Uterus (tissue), 3 donors: ENCODE measurements at regions not wholly inside any gene's neighbourhood (a gene's known extent, or its start where the extent isn't known, plus 50 kb on each side); places are given as distances from the start of the nearest gene placed in this dataset. TPM values are rescaled to one million over a fixed set of nuclear protein-coding genes. Genes with fewer than 3 reads are reported as not detected.

Experiments
- DNase-seq, 2 donors: peaks; one replicate each; pipeline ENCODE4 v3.0.0-alpha.2; 2019 to 2020
- H3K27ac ChIP-seq, 2 donors: fragments of 200-600 bp; sonication (generic); 1 replicate in 1 of 2; 2 replicates in 1 of 2; pipeline ENCODE4 v1.5.1; 2016 to 2018
- H3K27me3 ChIP-seq, 2 donors: fragments of 200-600 bp; sonication (generic); one replicate each; pipeline ENCODE4 v1.5.1; 2018 to 2019; ENCODE audit warnings: control low read depth in 1 of 2
- H3K36me3 ChIP-seq, 2 donors: fragments of 200-600 bp; sonication (generic); one replicate each; pipeline ENCODE4 v1.5.1; 2019; ENCODE audit warnings: control low read depth in 1 of 2
- H3K4me1 ChIP-seq, 2 donors: fragments of 200-600 bp; sonication (generic); one replicate each; pipeline ENCODE4 v1.5.1; 2018 to 2019; ENCODE audit warnings: control low read depth in 1 of 2
- H3K4me3 ChIP-seq, 2 donors: fragments of 200-600 bp; sonication (generic); 1 replicate in 1 of 2; 2 replicates in 1 of 2; pipeline ENCODE4 v1.5.1; 2018 to 2019; ENCODE audit warnings: mild to moderate bottlenecking in 1 of 2
- H3K9me3 ChIP-seq, 2 donors: fragments of 200-600 bp; sonication (generic); one replicate each; pipeline ENCODE4 v1.5.1; 2019; ENCODE audit warnings: control low read depth in 1 of 2
- POLR2A ChIP-seq, 2 donors: fragments of 450-650 bp; IDR thresholded peaks; one replicate each; pipeline ENCODE4 v1.6.1; 2016; ENCODE audit warnings: antibody characterized with exemption in 2 of 2, mild to moderate bottlenecking in 1 of 2, moderate library complexity in 1 of 2
- intact Hi-C: fragments of 100-400 bp; cut with DNase I; formaldehyde crosslinking; loops from one replicate; pipeline ENCODE4 v1.15.1; 2023; ENCODE audit warnings: low total_unique reads
- small RNA-seq: library from RNA; depleted of rRNA; stranded (forward); fragments of <200 nt; gene quantifications from one replicate; pipeline ENCODE3, GENCODE V24; 2016
- TF ChIP-seq, protein P1 (sequence below), 4 experiments: fragments of 200-600 bp in 2 of 4; fragments of 450-650 bp in 2 of 4; sonication (generic) in 2 of 4; IDR thresholded peaks; one replicate each; pipeline ENCODE4 v1.5.1; 2016 to 2019; ENCODE audit warnings: antibody characterized with exemption in 4 of 4, mild to moderate bottlenecking in 2 of 4, moderate library complexity in 1 of 4
- donor health status: DM: yes; HTN: yes; CAD: no.

DNA sequence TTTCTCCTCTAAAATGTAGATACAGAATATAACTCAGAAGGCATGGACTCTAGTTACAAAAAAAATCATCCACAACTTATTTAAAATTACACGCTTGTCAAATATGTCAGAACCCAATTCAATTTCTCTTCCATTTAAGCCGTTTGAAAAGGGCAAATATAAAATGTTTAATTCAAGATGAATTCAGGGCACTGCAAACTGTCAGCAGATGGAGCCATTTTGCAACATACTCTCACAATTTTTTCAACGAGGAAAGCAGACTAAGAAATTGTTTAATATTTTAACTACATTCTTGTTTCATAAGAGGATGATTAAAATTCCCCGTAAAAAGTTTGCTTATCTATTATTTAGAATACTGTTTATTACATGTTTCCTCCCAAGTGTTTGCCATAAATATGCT lies 321.3 kb upstream of the CPXCR1 start:
- no peak for TF ChIP-seq POLR2A (IDR thresholded peaks at IDR 0.05)
- TF ChIP-seq, protein P1, sequence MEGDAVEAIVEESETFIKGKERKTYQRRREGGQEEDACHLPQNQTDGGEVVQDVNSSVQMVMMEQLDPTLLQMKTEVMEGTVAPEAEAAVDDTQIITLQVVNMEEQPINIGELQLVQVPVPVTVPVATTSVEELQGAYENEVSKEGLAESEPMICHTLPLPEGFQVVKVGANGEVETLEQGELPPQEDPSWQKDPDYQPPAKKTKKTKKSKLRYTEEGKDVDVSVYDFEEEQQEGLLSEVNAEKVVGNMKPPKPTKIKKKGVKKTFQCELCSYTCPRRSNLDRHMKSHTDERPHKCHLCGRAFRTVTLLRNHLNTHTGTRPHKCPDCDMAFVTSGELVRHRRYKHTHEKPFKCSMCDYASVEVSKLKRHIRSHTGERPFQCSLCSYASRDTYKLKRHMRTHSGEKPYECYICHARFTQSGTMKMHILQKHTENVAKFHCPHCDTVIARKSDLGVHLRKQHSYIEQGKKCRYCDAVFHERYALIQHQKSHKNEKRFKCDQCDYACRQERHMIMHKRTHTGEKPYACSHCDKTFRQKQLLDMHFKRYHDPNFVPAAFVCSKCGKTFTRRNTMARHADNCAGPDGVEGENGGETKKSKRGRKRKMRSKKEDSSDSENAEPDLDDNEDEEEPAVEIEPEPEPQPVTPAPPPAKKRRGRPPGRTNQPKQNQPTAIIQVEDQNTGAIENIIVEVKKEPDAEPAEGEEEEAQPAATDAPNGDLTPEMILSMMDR (IDR thresholded peaks at IDR 0.05) = peak in 1 of 4 experiments; percentile 9
- no peak overlapping the region for H3K4me3 ChIP-seq
- no peaks in the 10 kb centered on the region for H3K36me3 ChIP-seq
- no peak overlapping the region for H3K27ac ChIP-seq
- no peaks in the 10 kb centered on the region for H3K9me3 ChIP-seq
- no peaks in the 10 kb centered on the region for H3K4me1 ChIP-seq
- H3K27me3 ChIP-seq = no peaks in the 10 kb centered on the region
- DNase-seq = no peak
- intact Hi-C loops = no loop called here

DNA sequence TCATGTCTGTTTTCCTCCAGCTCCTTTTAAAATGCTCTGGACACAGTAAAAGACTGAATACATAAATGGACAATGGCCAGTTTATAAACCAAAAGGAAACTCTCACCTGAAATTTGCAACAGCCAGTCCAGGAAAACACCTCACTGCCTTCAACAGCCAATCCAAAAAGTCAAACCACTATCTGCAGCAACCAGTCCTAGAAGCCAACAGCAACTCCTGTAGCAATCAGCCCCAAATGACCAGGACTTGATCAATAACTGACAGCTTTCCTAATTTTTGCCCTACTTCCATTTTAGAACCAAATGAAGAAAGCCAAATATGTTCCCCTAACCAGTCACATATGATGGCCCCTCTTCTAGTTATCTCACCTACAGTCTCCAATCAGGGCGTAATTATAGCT lies 309.5 kb upstream of the CPXCR1 start:
- DNase-seq = no peak
- Histone ChIP-seq H3K4me1 (no peaks in the 10 kb centered on the region), H3K27me3 (no peaks in the 10 kb centered on the region), H3K9me3 (no peaks in the 10 kb centered on the region), H3K4me3 (no peak overlapping the region), H3K36me3 (no peaks in the 10 kb centered on the region), H3K27ac (no peak overlapping the region)
- TF ChIP-seq, protein P1 (IDR thresholded peaks at IDR 0.05) = no peak
- no peak for TF ChIP-seq POLR2A (IDR thresholded peaks at IDR 0.05)
- intact Hi-C loops = no loop called here

DNA sequence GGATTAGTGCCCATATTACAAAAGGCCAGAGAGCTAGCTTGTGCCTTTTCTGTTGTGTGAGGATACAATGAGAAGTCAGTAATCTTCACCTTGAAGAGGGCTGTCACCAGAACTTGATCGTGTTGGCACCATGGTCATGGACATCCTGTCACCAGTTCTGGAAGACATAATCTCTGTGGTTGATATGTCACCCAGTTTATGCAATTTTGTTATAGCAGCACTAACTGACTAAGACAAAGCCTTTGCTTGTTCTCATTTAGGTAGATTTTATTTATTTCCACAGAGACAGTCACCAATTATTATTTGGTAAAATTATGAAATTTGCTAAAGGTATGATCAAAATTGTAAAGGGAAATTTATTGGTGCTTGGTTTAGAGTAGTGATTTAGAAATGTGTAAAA lies 308.8 kb upstream of the CPXCR1 start:
- Histone ChIP-seq H3K27ac (no peak overlapping the region), H3K9me3 (no peaks in the 10 kb centered on the region), H3K27me3 (no peaks in the 10 kb centered on the region), H3K36me3 (no peaks in the 10 kb centered on the region), H3K4me3 (no peak overlapping the region), H3K4me1 (no peaks in the 10 kb centered on the region)
- no peak for DNase-seq
- TF ChIP-seq, protein P1 (IDR thresholded peaks at IDR 0.05) = no peak
- TF ChIP-seq POLR2A (IDR thresholded peaks at IDR 0.05) = no peak
- intact Hi-C loops = no loop called here

DNA sequence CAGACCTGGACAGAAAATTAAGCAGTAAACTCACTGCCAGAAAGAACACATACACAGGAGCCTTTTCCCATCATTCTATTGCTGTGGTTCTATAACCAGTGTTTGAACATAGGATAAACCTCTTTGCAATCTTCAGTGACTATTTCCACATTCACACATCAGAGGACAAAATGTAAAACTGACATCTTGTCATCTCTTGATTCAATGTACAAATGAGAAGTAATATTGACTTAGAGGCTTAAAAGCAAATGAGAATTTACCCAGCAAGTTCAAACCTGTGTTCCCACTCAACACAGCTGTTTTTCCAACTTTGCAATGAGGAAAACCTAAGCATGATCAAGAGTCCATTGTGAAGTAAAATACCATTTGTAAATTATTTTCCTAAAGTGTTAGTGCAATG lies 307.1 kb upstream of the CPXCR1 start:
- Histone ChIP-seq H3K27ac (no peak overlapping the region), H3K9me3 (no peaks in the 10 kb centered on the region), H3K36me3 (no peaks in the 10 kb centered on the region), H3K4me1 (no peaks in the 10 kb centered on the region), H3K27me3 (no peaks in the 10 kb centered on the region), H3K4me3 (no peak overlapping the region)
- no peak for DNase-seq
- intact Hi-C loops = no loop called here
- no peak for TF ChIP-seq POLR2A (IDR thresholded peaks at IDR 0.05)
- TF ChIP-seq, protein P1 (IDR thresholded peaks at IDR 0.05) = no peak

Small RNAs in the stretch of these regions (small RNA-seq; reads per million reads assigned to genes)
- gene AL929325.1 (not detected), gene RF01225 (not detected)
